ENCODE measurements at regions not wholly inside any gene's neighbourhood (a gene's known extent, or its start where the extent isn't known, plus 50 kb on each side); places are given as distances from the start of the nearest gene placed in this dataset.

- no peak for TF ChIP-seq EZH2 (IDR thresholded peaks at IDR 0.05; ENCODE audit: insufficient read depth, low read length)
- TF ChIP-seq CTCF (IDR thresholded peaks at IDR 0.05; ENCODE audit: insufficient read depth, low read depth, low read length): no peak
These were observed 108.8 kb downstream of the SQOR start for GRCh38 chr15:45743426-45744235.

Measured in astrocyte (in vitro differentiated cells and primary cell).